ENCODE measurements at regions not wholly inside any gene's neighbourhood (a gene's known extent, or its start where the extent isn't known, plus 50 kb on each side); places are given as distances from the start of the nearest gene placed in this dataset.

GRCh38 chr3:106331636-106332035, 462.8 kb upstream of the CBLB start:
- TF ChIP-seq CTCF (conservative IDR thresholded peaks at IDR 0.05; ENCODE audit: low read length): no peak
- TF ChIP-seq EZH2phosphoT487 (IDR thresholded peaks at IDR 0.05; ENCODE audit: borderline replicate concordance): no peak
